Colonic mucosa (tissue), 4 donors: ENCODE measurements at regions not wholly inside any gene's neighbourhood (a gene's known extent, or its start where the extent isn't known, plus 50 kb on each side); places are given as distances from the start of the nearest gene placed in this dataset.

ENCODE experiments used
- DNase-seq: peaks from one replicate; pipeline ENCODE4 v3.0.0-alpha.2; 2020
- H3K27ac ChIP-seq: fragments of 200-600 bp; one replicate; pipeline ENCODE4 v1.8.0; 2021
- H3K27me3 ChIP-seq: fragments of 200-600 bp; one replicate; pipeline ENCODE4 v1.8.0; 2021
- H3K36me3 ChIP-seq: fragments of 200-600 bp; one replicate; pipeline ENCODE4 v1.8.0; 2021
- H3K4me1 ChIP-seq: fragments of 200-600 bp; one replicate; pipeline ENCODE4 v1.8.0; 2021; ENCODE audit warnings: mild to moderate bottlenecking
- H3K4me3 ChIP-seq: fragments of 200-600 bp; one replicate; pipeline ENCODE4 v1.8.0; 2021
- H3K9ac ChIP-seq, 2 donors: one replicate each; pipeline ENCODE4 v1.7.0; 2013; ENCODE audit warnings: control low read depth in 2 of 2, low read depth in 2 of 2, low read length in 2 of 2
- H3K9me3 ChIP-seq: fragments of 200-600 bp; one replicate; pipeline ENCODE4 v1.8.0; 2021
- CTCF ChIP-seq: fragments of 200-600 bp; IDR thresholded peaks from one replicate; pipeline ENCODE4 v1.8.0; 2022; ENCODE audit warnings: antibody characterized with exemption, mild to moderate bottlenecking
- intact Hi-C: fragments of 100-400 bp; cut with DNase I; formaldehyde crosslinking; loops from one replicate; pipeline ENCODE4 v1.14.1; 2022
- donor health status: healthy.
- donor health status: DM: no; HTN: no; CAD: no.
- donor health status: DM: no; HTN: no; CAD: no.

DNA sequence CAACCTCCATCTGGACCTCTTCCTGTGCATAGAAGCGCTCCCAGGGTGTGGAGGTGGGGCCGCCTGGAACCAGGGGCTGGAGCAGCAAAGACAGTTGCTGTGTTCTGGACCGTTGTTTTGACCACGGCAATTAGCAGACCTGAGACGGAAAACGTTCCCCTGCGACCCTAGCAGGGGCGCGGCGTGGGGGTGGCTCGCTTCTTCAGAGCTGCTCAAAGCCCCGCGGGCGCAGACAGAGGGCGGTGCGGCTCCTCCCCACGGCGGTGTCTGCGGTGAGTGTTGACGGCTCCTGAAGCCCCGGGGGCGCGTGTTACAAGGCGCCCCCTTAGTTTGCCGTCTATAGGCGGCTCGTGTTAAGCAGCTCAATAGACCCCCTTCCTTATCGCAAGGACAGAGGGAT lies 79.2 kb downstream of the TRIML1 start:
- no peaks in the 10 kb centered on the region for H3K4me1 ChIP-seq
- no peak overlapping the region for H3K9ac ChIP-seq
- no peaks in the 10 kb centered on the region for H3K36me3 ChIP-seq
- DNase-seq: no peak
- no peaks in the 10 kb centered on the region for H3K9me3 ChIP-seq
- intact Hi-C loops: no loop called here
- no peak overlapping the region for H3K4me3 ChIP-seq
- no peaks in the 10 kb centered on the region for H3K27me3 ChIP-seq
- TF ChIP-seq CTCF: no peak
- no peak overlapping the region for H3K27ac ChIP-seq

DNA sequence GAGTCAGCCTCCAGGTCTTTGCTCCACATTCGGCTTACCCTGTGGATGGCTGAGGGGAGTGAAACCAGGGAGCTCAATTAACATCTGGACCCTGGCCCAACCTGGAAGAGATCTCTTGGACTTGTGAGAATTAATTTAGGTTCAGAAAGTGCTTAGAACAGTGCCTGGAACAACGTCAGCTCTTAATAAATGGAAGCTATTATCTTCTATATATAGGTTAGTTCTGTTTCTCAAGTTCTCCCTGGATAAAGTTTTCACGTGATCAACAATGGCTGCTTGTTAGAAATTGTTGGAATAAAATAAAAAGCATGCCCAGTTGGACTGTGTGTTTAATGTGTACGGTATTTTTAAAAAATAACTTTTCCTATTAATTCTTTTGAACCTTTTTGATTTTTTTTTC lies 80.8 kb downstream of the TRIML1 start:
- intact Hi-C loops: no loop called here
- H3K9ac ChIP-seq: no peak overlapping the region
- no peaks in the 10 kb centered on the region for H3K36me3 ChIP-seq
- no peaks in the 10 kb centered on the region for H3K9me3 ChIP-seq
- no peak for TF ChIP-seq CTCF
- no peak overlapping the region for H3K4me3 ChIP-seq
- DNase-seq: no peak
- no peaks in the 10 kb centered on the region for H3K27me3 ChIP-seq
- no peak overlapping the region for H3K27ac ChIP-seq
- no peaks in the 10 kb centered on the region for H3K4me1 ChIP-seq

DNA sequence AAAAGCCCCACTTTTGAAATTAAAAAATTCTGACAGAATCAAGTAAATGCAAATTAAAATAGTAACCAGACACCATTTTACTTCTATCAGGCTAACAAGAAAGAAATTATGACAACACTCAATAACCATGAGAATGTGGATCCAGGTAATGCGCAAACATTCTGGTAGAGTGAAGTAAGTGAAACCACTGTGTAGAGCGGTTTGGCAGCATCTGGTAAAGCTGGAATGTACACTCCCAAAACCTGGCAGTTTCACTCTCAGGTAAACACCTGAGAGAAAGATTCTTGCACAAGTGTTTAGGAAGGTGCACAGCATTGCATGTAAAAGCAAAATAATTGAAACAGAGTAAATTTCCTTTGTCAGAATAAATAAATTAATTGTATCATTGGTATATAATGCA lies 81.8 kb downstream of the TRIML1 start:
- H3K9ac ChIP-seq: no peak overlapping the region
- no peaks in the 10 kb centered on the region for H3K4me1 ChIP-seq
- no peak for DNase-seq
- intact Hi-C loops: no loop called here
- H3K9me3 ChIP-seq: no peaks in the 10 kb centered on the region
- no peak overlapping the region for H3K27ac ChIP-seq
- H3K36me3 ChIP-seq: no peaks in the 10 kb centered on the region
- TF ChIP-seq CTCF: no peak
- no peak overlapping the region for H3K4me3 ChIP-seq
- no peaks in the 10 kb centered on the region for H3K27me3 ChIP-seq

DNA sequence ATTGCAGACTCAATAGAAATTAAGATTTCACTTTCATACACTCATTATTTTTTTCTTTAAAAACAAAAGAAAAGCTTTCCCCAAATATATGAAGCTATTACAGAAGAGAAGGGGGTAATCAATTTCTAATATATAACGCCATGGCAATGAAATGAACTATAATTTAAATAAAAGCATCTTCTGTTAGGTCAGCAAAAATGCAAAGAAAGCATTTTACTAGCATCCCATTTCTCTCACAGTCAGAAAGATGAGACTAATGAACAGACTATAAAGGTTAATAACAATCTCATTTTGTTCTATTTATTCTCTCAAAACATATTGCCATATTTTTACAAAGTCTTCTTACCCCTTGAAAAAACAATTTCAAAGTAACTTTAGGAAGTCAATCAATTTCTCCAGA lies 89.0 kb downstream of the TRIML1 start:
- TF ChIP-seq CTCF: no peak
- intact Hi-C loops: no loop called here
- no peaks in the 10 kb centered on the region for H3K9me3 ChIP-seq
- no peak for DNase-seq
- no peaks in the 10 kb centered on the region for H3K27me3 ChIP-seq
- no peak overlapping the region for H3K27ac ChIP-seq
- H3K4me1 ChIP-seq: no peaks in the 10 kb centered on the region
- H3K9ac ChIP-seq: no peak overlapping the region
- H3K4me3 ChIP-seq: no peak overlapping the region
- H3K36me3 ChIP-seq: no peaks in the 10 kb centered on the region

DNA sequence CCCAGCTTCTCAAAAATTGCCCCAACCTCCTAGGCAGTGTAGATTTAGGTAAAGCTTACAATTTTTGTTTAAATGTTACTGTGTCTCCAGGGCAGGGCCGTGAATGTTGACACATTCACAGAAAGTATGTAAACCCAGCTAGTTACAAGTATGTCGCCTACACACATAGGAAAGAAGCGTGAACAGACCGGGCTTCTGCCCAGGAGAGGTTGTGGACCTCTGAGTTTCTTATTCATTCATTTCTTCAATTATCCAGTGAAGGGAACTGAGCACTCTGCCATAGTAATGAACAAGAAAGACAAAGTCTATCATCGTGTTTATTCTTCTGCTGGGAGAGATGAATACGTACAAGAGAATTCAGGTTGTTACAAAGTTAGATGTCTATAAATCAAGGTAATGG lies 93.2 kb downstream of the TRIML1 start:
- Histone ChIP-seq H3K27ac (no peak overlapping the region), H3K4me1 (no peaks in the 10 kb centered on the region), H3K9me3 (no peaks in the 10 kb centered on the region), H3K36me3 (no peaks in the 10 kb centered on the region), H3K4me3 (no peak overlapping the region), H3K27me3 (no peaks in the 10 kb centered on the region), H3K9ac (no peak overlapping the region)
- TF ChIP-seq CTCF: no peak
- no peak for DNase-seq
- intact Hi-C loops: no loop called here

- H3K27me3 ChIP-seq: no peaks in the 10 kb centered on the region
- no peak overlapping the region for H3K9ac ChIP-seq
- no peak overlapping the region for H3K27ac ChIP-seq
- no peak for TF ChIP-seq CTCF
- no peak overlapping the region for H3K4me3 ChIP-seq
- no peak for DNase-seq
- no peaks in the 10 kb centered on the region for H3K4me1 ChIP-seq
- intact Hi-C loops: no loop called here
- no peaks in the 10 kb centered on the region for H3K36me3 ChIP-seq
- H3K9me3 ChIP-seq: no peaks in the 10 kb centered on the region
Measured at GRCh38 chr4:188242041-188242440, 102.8 kb downstream of the TRIML1 start.
